Activated CD8-positive, alpha-beta T cell treated with anti-CD3 and anti-CD28 coated beads for 36 hours (primary cell): ENCODE measurements at regions not wholly inside any gene's neighbourhood (a gene's known extent, or its start where the extent isn't known, plus 50 kb on each side); places are given as distances from the start of the nearest gene placed in this dataset.
"Not testable (repeated sequence)": the region's sequence is repeated elsewhere in the genome, so short reads cannot be mapped to it uniquely, and the experiment has no call there.

Experiments
- ATAC-seq: fragments of 200-7000 bp; cut with Tn5 transposase; one replicate; pipeline ENCODE4 v1.10.0; 2021; ENCODE audit warnings: mild to moderate bottlenecking, moderate library complexity
- CTCF ChIA-PET: fragments of 350-600 bp; sonication (Branson Sonifier 250); formaldehyde crosslinking; loops from one replicate; lab custom pipeline; 2021; ENCODE audit warnings: antibody characterized with exemption; lab: Charles Lee
- POLR2A ChIA-PET: fragments of 350-600 bp; sonication (Branson Sonifier 250); formaldehyde crosslinking; loops from one replicate; lab custom pipeline; 2021; ENCODE audit warnings: antibody characterized with exemption; lab: Charles Lee
- DNase-seq: peaks from one replicate; pipeline ENCODE4 v3.0.0-alpha.2; 2020
- H3K27ac Mint-ChIP-seq: one replicate; pipeline ENCODE4 v1.8.0; 2021; ENCODE audit warnings: mild to moderate bottlenecking, mixed read lengths
- H3K27me3 Mint-ChIP-seq: one replicate; pipeline ENCODE4 v1.8.0; 2021; ENCODE audit warnings: mixed read lengths
- H3K36me3 Mint-ChIP-seq: one replicate; pipeline ENCODE4 v1.8.0; 2021; ENCODE audit warnings: low read depth, mixed read lengths
- H3K4me1 Mint-ChIP-seq: one replicate; pipeline ENCODE4 v1.8.0; 2021; ENCODE audit warnings: low read depth, mixed read lengths
- H3K4me3 Mint-ChIP-seq: one replicate; pipeline ENCODE4 v1.8.0; 2021; ENCODE audit warnings: mild to moderate bottlenecking, moderate library complexity, mixed read lengths
- H3K9me3 Mint-ChIP-seq: one replicate; pipeline ENCODE4 v1.8.0; 2021; ENCODE audit warnings: mixed read lengths
- intact Hi-C: fragments of 100-400 bp; cut with micrococcal nuclease; formaldehyde crosslinking; loops from one replicate; pipeline ENCODE4 v1.10.0; 2022
- TF ChIP-seq, protein P1 (sequence below): fragments of 200-600 bp; IDR thresholded peaks from one replicate; pipeline ENCODE4 v1.8.0; 2022; ENCODE audit warnings: antibody characterized with exemption, mild to moderate bottlenecking

- Mint-ChIP-seq H3K36me3 (no peaks in the 10 kb centered on the region), H3K9me3 (no peaks in the 10 kb centered on the region), H3K27ac (no peak overlapping the region), H3K27me3 (no peaks in the 10 kb centered on the region), H3K4me3 (no peak overlapping the region), H3K4me1 (peaks cover 10% of the 10 kb centered on the region)
- CTCF ChIA-PET = no interaction called here
- no peak for ATAC-seq
- TF ChIP-seq, protein P1, sequence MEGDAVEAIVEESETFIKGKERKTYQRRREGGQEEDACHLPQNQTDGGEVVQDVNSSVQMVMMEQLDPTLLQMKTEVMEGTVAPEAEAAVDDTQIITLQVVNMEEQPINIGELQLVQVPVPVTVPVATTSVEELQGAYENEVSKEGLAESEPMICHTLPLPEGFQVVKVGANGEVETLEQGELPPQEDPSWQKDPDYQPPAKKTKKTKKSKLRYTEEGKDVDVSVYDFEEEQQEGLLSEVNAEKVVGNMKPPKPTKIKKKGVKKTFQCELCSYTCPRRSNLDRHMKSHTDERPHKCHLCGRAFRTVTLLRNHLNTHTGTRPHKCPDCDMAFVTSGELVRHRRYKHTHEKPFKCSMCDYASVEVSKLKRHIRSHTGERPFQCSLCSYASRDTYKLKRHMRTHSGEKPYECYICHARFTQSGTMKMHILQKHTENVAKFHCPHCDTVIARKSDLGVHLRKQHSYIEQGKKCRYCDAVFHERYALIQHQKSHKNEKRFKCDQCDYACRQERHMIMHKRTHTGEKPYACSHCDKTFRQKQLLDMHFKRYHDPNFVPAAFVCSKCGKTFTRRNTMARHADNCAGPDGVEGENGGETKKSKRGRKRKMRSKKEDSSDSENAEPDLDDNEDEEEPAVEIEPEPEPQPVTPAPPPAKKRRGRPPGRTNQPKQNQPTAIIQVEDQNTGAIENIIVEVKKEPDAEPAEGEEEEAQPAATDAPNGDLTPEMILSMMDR = no peak
- intact Hi-C loops = no loop called here
- DNase-seq = no peak
- POLR2A ChIA-PET = no interaction called here
Observed at GRCh38 chrX:40855932-40856515, 120.7 kb upstream of the MED14 start.

DNA sequence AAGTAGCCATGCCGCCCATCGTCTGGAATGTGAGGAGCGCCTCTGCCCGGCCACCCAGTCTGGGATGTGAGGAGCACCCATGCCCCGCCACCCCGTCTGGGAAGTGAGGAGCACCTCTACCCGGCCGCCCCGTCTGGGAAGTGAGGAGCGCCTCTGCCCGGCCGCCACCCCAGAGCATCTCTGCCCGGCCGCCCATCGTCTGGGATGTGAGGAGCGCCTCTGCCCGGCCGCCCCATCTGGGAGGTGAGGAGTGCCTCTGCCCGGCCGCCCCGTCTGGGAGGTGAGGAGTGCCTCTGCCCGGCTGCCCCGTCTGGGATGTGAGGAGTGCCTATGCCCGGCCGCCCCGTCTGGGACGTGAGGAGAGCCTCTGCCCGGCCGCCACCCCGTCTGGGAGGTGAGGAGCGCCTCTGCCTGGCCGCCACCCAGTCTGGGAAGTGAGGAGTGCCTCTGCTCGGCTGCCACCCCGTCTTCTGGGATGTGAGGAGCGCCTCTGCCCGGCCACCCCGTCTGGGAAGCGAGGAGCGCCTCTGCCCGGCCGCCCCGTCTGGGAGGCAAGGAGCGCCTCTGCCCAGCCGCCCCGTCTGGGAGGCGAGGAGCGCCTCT is 126.7 kb upstream of the MED14 start:
- H3K4me1 Mint-ChIP-seq, DNase-seq, H3K27me3 Mint-ChIP-seq, ATAC-seq, H3K27ac Mint-ChIP-seq, CTCF ChIA-PET, H3K9me3 Mint-ChIP-seq, H3K36me3 Mint-ChIP-seq, POLR2A ChIA-PET, intact Hi-C loops, H3K4me3 Mint-ChIP-seq: not testable (repeated sequence)

GRCh38 chrX:40863260-40863659 is 127.9 kb upstream of the MED14 start:
- POLR2A ChIA-PET, ATAC-seq, H3K36me3 Mint-ChIP-seq, CTCF ChIA-PET, H3K27ac Mint-ChIP-seq, H3K4me1 Mint-ChIP-seq, H3K27me3 Mint-ChIP-seq, H3K9me3 Mint-ChIP-seq, DNase-seq, H3K4me3 Mint-ChIP-seq, intact Hi-C loops: not testable (repeated sequence)

DNA sequence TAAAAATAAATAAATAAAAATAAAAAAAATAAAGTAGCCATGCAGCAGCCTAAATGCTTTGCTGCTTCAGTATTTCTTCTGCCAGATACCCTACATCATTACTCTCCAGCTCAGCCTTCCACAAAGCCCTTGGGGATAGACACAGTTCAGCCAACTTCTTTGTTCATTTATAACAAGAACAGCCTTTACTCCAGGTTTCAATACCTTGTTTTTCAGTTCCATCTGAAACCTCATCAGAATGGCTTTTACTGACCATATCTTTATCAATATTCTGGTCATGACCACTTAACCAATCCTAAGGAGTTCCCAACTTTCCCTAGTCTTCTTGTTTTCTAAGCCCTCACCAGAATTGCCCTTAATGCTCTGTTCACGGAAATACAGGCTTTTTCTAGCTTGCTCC is 128.3 kb upstream of the MED14 start:
- CTCF ChIA-PET = no interaction called here
- Mint-ChIP-seq H3K27me3 (no peaks in the 10 kb centered on the region), H3K4me1 (no peaks in the 10 kb centered on the region), H3K27ac (no peak overlapping the region), H3K9me3 (no peaks in the 10 kb centered on the region), H3K36me3 (no peaks in the 10 kb centered on the region), H3K4me3 (no peak overlapping the region)
- no peak for DNase-seq
- TF ChIP-seq, protein P1 = no peak
- ATAC-seq = no peak
- POLR2A ChIA-PET = no interaction called here
- intact Hi-C loops = no loop called here

- ATAC-seq = no peak
- H3K27me3 Mint-ChIP-seq = peaks cover 1% of the 10 kb centered on the region
- no peak overlapping the region for H3K27ac Mint-ChIP-seq
- H3K4me3 Mint-ChIP-seq = no peak overlapping the region
- H3K36me3 Mint-ChIP-seq = no peaks in the 10 kb centered on the region
- H3K9me3 Mint-ChIP-seq = no peaks in the 10 kb centered on the region
- intact Hi-C loops = no loop called here
- no peak for DNase-seq
- TF ChIP-seq, protein P1 = no peak
- POLR2A ChIA-PET = interaction anchor here (0.7 kb wide), 1 partner anchor 333 kb away, joined by 3 read pairs; no protein-coding TSS in a partner anchor
- CTCF ChIA-PET = no interaction called here
- no peaks in the 10 kb centered on the region for H3K4me1 Mint-ChIP-seq
Observed at GRCh38 chrX:40864972-40865371, 129.6 kb upstream of the MED14 start.

DNA sequence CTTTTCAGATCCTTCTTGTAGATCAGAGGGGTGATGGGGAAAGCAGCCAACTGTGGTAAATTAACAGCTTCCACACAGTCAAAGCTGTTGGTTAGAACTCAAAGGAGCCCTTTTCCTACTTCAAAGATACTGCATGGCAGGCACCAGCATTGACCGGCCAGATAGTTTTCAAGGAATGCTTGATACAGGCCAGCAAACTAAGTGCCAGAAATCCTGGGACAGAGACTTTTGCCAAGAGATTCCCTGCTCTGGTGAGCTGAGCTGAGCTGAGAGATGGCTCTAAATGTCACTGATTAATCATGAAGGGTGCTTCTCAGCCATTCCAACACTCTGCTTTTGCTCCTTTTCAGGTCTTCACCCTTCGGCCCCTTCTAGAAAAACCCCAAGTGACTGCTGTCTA is 131.6 kb upstream of the MED14 start:
- peaks cover 1% of the 10 kb centered on the region for H3K27me3 Mint-ChIP-seq
- POLR2A ChIA-PET = no interaction called here
- peaks cover 8% of the 10 kb centered on the region for H3K4me1 Mint-ChIP-seq
- no peak for ATAC-seq
- no peak overlapping the region for H3K4me3 Mint-ChIP-seq
- no peak overlapping the region for H3K27ac Mint-ChIP-seq
- TF ChIP-seq, protein P1 = no peak
- H3K9me3 Mint-ChIP-seq = no peaks in the 10 kb centered on the region
- intact Hi-C loops = no loop called here
- DNase-seq = no peak
- H3K36me3 Mint-ChIP-seq = no peaks in the 10 kb centered on the region
- CTCF ChIA-PET = no interaction called here
